ENCODE measurements at regions not wholly inside any gene's neighbourhood (a gene's known extent, or its start where the extent isn't known, plus 50 kb on each side); places are given as distances from the start of the nearest gene placed in this dataset.

GRCh38 chr14:101363261-101363555 is 198.1 kb upstream of the DIO3 start:
- H3K79me2 ChIP-seq (replicated peaks; ENCODE audit: insufficient read depth, low read length): no peaks in the 10 kb centered on the region
- TF ChIP-seq EZH2 (IDR thresholded peaks at IDR 0.05; ENCODE audit: borderline replicate concordance, insufficient read depth, low read length, poor library complexity, severe bottlenecking): no peak
- no peak for TF ChIP-seq MXI1 (conservative IDR thresholded peaks at IDR 0.05; ENCODE audit: poor library complexity, severe bottlenecking)
- TF ChIP-seq CTCF (IDR thresholded peaks at IDR 0.05; ENCODE audit: poor library complexity, severe bottlenecking): no peak
- TF ChIP-seq TAF1 (IDR thresholded peaks at IDR 0.05; ENCODE audit: low read depth): no peak
- TF ChIP-seq EP300 (conservative IDR thresholded peaks at IDR 0.05; ENCODE audit: poor library complexity, severe bottlenecking): peak; percentile 25
- no peak overlapping the region for H3K4me2 ChIP-seq (ENCODE audit: low read length)
- no peak overlapping the region for H3K9ac ChIP-seq (ENCODE audit: low read length)
- H4K20me1 ChIP-seq (ENCODE audit: insufficient read depth): no peaks in the 10 kb centered on the region
- no peaks in the 10 kb centered on the region for H3K9me2 ChIP-seq (ENCODE audit: insufficient read depth, low read length)
- no peak overlapping the region for H2AFZ ChIP-seq (ENCODE audit: low read depth, low read length)
- no peaks in the 10 kb centered on the region for H3K9me3 ChIP-seq (ENCODE audit: low read length)
- no peaks in the 10 kb centered on the region for H3K27me3 ChIP-seq (ENCODE audit: insufficient read depth, low read depth, low read length)
- H3F3A ChIP-seq (ENCODE audit: insufficient read depth, low read length, poor library complexity, severe bottlenecking): no peaks in the 10 kb centered on the region
- H3K36me3 ChIP-seq (ENCODE audit: insufficient read depth, low read length): no peaks in the 10 kb centered on the region
- H3K27ac ChIP-seq (ENCODE audit: low read length): peak overlapping the region; percentile 24
- H3K4me3 ChIP-seq (ENCODE audit: low read length): no peak overlapping the region

- Histone ChIP-seq H3K9ac (ENCODE audit: low read length) (no peak overlapping the region), H3K27ac (ENCODE audit: low read length) (no peak overlapping the region), H3K79me2 (replicated peaks; ENCODE audit: insufficient read depth, low read length) (no peaks in the 10 kb centered on the region), H4K20me1 (ENCODE audit: insufficient read depth) (no peaks in the 10 kb centered on the region), H3K4me2 (ENCODE audit: low read length) (no peak overlapping the region), H3K27me3 (ENCODE audit: insufficient read depth, low read depth, low read length) (no peaks in the 10 kb centered on the region), H3K9me2 (ENCODE audit: insufficient read depth, low read length) (no peaks in the 10 kb centered on the region), H3K36me3 (ENCODE audit: insufficient read depth, low read length) (no peaks in the 10 kb centered on the region), H3K9me3 (ENCODE audit: low read length) (no peaks in the 10 kb centered on the region), H3F3A (ENCODE audit: insufficient read depth, low read length, poor library complexity, severe bottlenecking) (no peaks in the 10 kb centered on the region), H3K4me3 (ENCODE audit: low read length) (no peak overlapping the region), H2AFZ (ENCODE audit: low read depth, low read length) (no peak overlapping the region)
- TF ChIP-seq TAF1 (IDR thresholded peaks at IDR 0.05; ENCODE audit: low read depth): no peak
- TF ChIP-seq CTCF (IDR thresholded peaks at IDR 0.05; ENCODE audit: poor library complexity, severe bottlenecking): no peak
- TF ChIP-seq MXI1 (conservative IDR thresholded peaks at IDR 0.05; ENCODE audit: poor library complexity, severe bottlenecking): no peak
- no peak for TF ChIP-seq SMC3 (conservative IDR thresholded peaks at IDR 0.05; ENCODE audit: poor library complexity)
- TF ChIP-seq, protein P1, sequence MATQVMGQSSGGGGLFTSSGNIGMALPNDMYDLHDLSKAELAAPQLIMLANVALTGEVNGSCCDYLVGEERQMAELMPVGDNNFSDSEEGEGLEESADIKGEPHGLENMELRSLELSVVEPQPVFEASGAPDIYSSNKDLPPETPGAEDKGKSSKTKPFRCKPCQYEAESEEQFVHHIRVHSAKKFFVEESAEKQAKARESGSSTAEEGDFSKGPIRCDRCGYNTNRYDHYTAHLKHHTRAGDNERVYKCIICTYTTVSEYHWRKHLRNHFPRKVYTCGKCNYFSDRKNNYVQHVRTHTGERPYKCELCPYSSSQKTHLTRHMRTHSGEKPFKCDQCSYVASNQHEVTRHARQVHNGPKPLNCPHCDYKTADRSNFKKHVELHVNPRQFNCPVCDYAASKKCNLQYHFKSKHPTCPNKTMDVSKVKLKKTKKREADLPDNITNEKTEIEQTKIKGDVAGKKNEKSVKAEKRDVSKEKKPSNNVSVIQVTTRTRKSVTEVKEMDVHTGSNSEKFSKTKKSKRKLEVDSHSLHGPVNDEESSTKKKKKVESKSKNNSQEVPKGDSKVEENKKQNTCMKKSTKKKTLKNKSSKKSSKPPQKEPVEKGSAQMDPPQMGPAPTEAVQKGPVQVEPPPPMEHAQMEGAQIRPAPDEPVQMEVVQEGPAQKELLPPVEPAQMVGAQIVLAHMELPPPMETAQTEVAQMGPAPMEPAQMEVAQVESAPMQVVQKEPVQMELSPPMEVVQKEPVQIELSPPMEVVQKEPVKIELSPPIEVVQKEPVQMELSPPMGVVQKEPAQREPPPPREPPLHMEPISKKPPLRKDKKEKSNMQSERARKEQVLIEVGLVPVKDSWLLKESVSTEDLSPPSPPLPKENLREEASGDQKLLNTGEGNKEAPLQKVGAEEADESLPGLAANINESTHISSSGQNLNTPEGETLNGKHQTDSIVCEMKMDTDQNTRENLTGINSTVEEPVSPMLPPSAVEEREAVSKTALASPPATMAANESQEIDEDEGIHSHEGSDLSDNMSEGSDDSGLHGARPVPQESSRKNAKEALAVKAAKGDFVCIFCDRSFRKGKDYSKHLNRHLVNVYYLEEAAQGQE (IDR thresholded peaks at IDR 0.05; ENCODE audit: borderline replicate concordance): no peak
- TF ChIP-seq RAD21 (conservative IDR thresholded peaks at IDR 0.05): no peak
- no peak for TF ChIP-seq EZH2 (IDR thresholded peaks at IDR 0.05; ENCODE audit: borderline replicate concordance, insufficient read depth, low read length, poor library complexity, severe bottlenecking)
- no peak for TF ChIP-seq EP300 (conservative IDR thresholded peaks at IDR 0.05; ENCODE audit: poor library complexity, severe bottlenecking)
- TF ChIP-seq POLR2AphosphoS5 (IDR thresholded peaks at IDR 0.05): no peak
Observed at GRCh38 chr14:101363880-101364391, 197.4 kb upstream of the DIO3 start.

Data from neural cell (in vitro differentiated cells).